GM20000 (cell line): ENCODE measurements at regions not wholly inside any gene's neighbourhood (a gene's known extent, or its start where the extent isn't known, plus 50 kb on each side); places are given as distances from the start of the nearest gene placed in this dataset.

Experiments
- DNase-seq: peaks from one replicate; pipeline ENCODE4 v3.0.0; 2012; ENCODE audit warnings: low spot score
- TF ChIP-seq, protein P1 (sequence below): IDR thresholded peaks from 2 replicates; pipeline ENCODE4 v1.5.1; 2012; ENCODE audit warnings: mild to moderate bottlenecking, control low read depth; ENCODE audit errors: extremely low read depth, missing control alignments

GRCh38 chrX:46382595-46382994, 162.6 kb downstream of the ZNF674 start:
- DNase-seq: no peak
- TF ChIP-seq, protein P1, sequence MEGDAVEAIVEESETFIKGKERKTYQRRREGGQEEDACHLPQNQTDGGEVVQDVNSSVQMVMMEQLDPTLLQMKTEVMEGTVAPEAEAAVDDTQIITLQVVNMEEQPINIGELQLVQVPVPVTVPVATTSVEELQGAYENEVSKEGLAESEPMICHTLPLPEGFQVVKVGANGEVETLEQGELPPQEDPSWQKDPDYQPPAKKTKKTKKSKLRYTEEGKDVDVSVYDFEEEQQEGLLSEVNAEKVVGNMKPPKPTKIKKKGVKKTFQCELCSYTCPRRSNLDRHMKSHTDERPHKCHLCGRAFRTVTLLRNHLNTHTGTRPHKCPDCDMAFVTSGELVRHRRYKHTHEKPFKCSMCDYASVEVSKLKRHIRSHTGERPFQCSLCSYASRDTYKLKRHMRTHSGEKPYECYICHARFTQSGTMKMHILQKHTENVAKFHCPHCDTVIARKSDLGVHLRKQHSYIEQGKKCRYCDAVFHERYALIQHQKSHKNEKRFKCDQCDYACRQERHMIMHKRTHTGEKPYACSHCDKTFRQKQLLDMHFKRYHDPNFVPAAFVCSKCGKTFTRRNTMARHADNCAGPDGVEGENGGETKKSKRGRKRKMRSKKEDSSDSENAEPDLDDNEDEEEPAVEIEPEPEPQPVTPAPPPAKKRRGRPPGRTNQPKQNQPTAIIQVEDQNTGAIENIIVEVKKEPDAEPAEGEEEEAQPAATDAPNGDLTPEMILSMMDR: no peak

- TF ChIP-seq, protein P1: peak; percentile 26
- peak; percentile 22 for DNase-seq
These were observed 163.6 kb downstream of the ZNF674 start for GRCh38 chrX:46381630-46382029.

- TF ChIP-seq, protein P1: no peak
- DNase-seq: no peak
These were observed 165.0 kb downstream of the ZNF674 start for GRCh38 chrX:46380148-46380752.

DNA sequence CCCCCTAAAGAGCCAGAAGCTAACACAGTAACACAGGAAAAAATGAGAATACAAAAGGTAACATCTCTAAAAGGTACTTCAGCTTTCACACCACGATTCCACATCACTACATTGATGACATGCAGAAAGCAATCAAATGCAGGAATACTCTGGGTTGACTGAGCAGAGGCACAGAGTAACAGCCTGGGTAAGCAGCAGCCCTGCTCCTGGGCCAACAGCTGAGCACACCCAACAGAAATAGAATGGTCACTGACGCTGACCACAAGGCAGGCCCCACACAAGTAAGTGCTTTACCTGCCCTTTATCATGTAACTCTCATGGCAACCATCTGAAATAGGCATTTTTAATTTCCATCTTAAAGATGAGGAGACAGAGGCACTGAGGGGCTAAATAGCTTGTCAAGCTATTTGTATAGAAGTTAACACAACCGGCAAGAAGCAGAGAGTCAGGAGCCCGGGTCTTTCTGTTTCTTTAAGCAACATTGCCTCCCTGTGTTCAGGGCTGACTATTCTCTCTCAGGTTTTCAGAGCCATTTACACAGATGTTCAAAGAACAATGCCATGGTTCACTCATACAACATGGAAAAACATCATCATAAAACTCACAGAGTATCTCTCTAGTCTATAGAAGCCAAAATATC, 168.9 kb downstream of the ZNF674 start:
- DNase-seq: no peak
- TF ChIP-seq, protein P1: no peak

DNA sequence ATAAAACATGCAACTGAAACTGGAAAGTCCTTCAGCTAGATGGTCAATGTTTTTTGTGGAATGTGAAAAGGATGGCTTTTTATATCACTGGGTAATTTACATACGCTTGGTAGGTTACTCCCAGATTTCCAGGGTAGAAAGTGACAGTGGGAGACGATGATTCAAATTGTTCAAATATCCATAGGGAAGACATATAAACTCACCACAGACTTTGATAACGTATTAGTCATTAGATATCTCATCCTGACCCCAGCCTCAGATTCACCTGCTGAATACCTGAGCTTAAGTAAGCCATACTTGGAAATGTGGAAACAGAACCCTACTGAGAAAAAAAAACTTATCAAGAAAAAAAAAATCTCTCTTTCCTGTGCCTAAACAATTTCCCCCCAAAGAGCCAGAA, 169.4 kb downstream of the ZNF674 start:
- TF ChIP-seq, protein P1: no peak
- no peak for DNase-seq

GRCh38 chrX:46374371-46374770, 170.8 kb downstream of the ZNF674 start:
- TF ChIP-seq, protein P1: no peak
- no peak for DNase-seq

DNA sequence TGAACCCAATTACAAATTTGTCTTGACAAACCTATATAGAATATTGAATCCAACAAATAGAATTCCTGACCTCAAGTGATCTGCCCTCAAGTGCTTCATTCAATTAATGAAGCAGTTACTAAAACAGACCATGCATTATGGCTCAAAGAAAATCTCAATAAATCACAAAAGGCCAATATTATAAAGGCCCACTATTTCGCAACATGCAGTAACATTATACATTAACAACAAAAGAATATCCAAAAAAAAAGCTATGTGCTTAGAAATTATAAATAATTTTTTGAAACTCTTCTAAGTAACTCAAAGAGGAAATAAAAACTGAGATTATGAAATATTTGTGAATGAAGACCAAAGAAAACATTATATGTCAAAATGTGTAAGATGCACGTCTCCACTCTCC, 177.7 kb downstream of the ZNF674 start:
- TF ChIP-seq, protein P1: no peak
- no peak for DNase-seq
